BLaER1 treated with 17β-estradiol and CSF1 and Interleukin-3, amounts not matched to agents 10 nM and 100 nM (cell line): ENCODE measurements at regions not wholly inside any gene's neighbourhood (a gene's known extent, or its start where the extent isn't known, plus 50 kb on each side); places are given as distances from the start of the nearest gene placed in this dataset.

Experiments
- H3K27ac ChIP-seq, 11 experiments: shearing (Covaris generic); formaldehyde crosslinking; 2 replicates each; pipeline ENCODE4 v1.8.1; 2022
- H3K27me3 ChIP-seq, 11 experiments: shearing (Covaris generic); formaldehyde crosslinking; 2 replicates each; pipeline ENCODE4 v1.8.1; 2022
- H3K36me3 ChIP-seq, 11 experiments: shearing (Covaris generic); formaldehyde crosslinking; 2 replicates each; pipeline ENCODE4 v1.8.1; 2022
- H3K4me1 ChIP-seq, 10 experiments: shearing (Covaris generic); formaldehyde crosslinking; 2 replicates each; pipeline ENCODE4 v1.8.1; 2022
- H3K4me2 ChIP-seq, 11 experiments: shearing (Covaris generic); formaldehyde crosslinking; 2 replicates each; pipeline ENCODE4 v1.8.1; 2022
- H3K4me3 ChIP-seq, 10 experiments: shearing (Covaris generic); formaldehyde crosslinking; 2 replicates each; pipeline ENCODE4 v1.8.1; 2022
- H3K9ac ChIP-seq, 11 experiments: shearing (Covaris generic); formaldehyde crosslinking; 2 replicates each; pipeline ENCODE4 v1.8.1; 2022
- H3K9me3 ChIP-seq, 11 experiments: shearing (Covaris generic); formaldehyde crosslinking; replicated peaks in 1 of 11; 2 replicates each; pipeline ENCODE4 v1.8.1; 2022
- H4K20me1 ChIP-seq, 11 experiments: shearing (Covaris generic); formaldehyde crosslinking; 2 replicates each; pipeline ENCODE4 v1.8.1; 2022
- Cebpa-rat ChIP-seq, 11 experiments: shearing (Covaris generic); IDR thresholded peaks; 2 replicates each; pipeline ENCODE4 v1.8.1; 2022

- Histone ChIP-seq H4K20me1 (no peaks in the 10 kb centered on the region), H3K4me2 (peak overlapping the region in 3 of 11 experiments; percentile 21 to 66 (median 46); a peak in 5 of 22 replicates), H3K27ac (peak overlapping the region in 1 of 11 experiments; percentile 18; a peak in 3 of 22 replicates), H3K9ac (no peak overlapping the region), H3K27me3 (no peaks in the 10 kb centered on the region), H3K4me1 (peaks cover 0 to 28% (median 0%) of the 10 kb centered on the region in 10 experiments; a peak in 5 of 20 replicates), H3K36me3 (peaks cover 0 to 6% (median 0%) of the 10 kb centered on the region in 11 experiments; a peak in 1 of 22 replicates), H3K9me3 (peaks cover 17 to 47% (median 28%) of the 10 kb centered on the region in 11 experiments), H3K4me3 (no peak overlapping the region)
- TF ChIP-seq Cebpa-rat (IDR thresholded peaks at IDR 0.05), result no peak
Observed at GRCh38 chr17:68733241-68734176, 132.3 kb upstream of the FAM20A start.

GRCh38 chr17:68732301-68732749 is 131.2 kb upstream of the FAM20A start:
- no peak overlapping the region for H3K27ac ChIP-seq
- H3K4me2 ChIP-seq, result peak overlapping the region in 2 of 11 experiments; percentile 16 to 66; a peak in 1 of 22 replicates

GRCh38 chr17:68731465-68731864 is 130.3 kb upstream of the FAM20A start:
- H3K9ac ChIP-seq, result no peak overlapping the region

More at GRCh38 chr17:68732301-68732749, 131.2 kb upstream of the FAM20A start:
- Histone ChIP-seq H3K4me3 (no peak overlapping the region), H4K20me1 (no peaks in the 10 kb centered on the region), H3K9ac (no peak overlapping the region), H3K36me3 (peaks cover 0 to 6% (median 0%) of the 10 kb centered on the region in 11 experiments; a peak in 1 of 22 replicates), H3K27me3 (no peaks in the 10 kb centered on the region), H3K4me1 (peaks cover 0 to 28% (median 0%) of the 10 kb centered on the region in 10 experiments; a peak in 5 of 20 replicates), H3K9me3 (peaks cover 20 to 58% (median 35%) of the 10 kb centered on the region in 11 experiments)
- no peak for TF ChIP-seq Cebpa-rat (IDR thresholded peaks at IDR 0.05)

GRCh38 chr17:68719431-68719830 is 118.3 kb upstream of the FAM20A start:
- Histone ChIP-seq H3K36me3 (no peaks in the 10 kb centered on the region), H3K27me3 (no peaks in the 10 kb centered on the region), H3K9ac (no peak overlapping the region), H4K20me1 (no peaks in the 10 kb centered on the region), H3K9me3 (no peaks in the 10 kb centered on the region), H3K4me1 (no peaks in the 10 kb centered on the region), H3K4me3 (no peak overlapping the region), H3K27ac (no peak overlapping the region), H3K4me2 (no peak overlapping the region)
- no peak for TF ChIP-seq Cebpa-rat (IDR thresholded peaks at IDR 0.05)

More at GRCh38 chr17:68731465-68731864, 130.3 kb upstream of the FAM20A start:
- no peak overlapping the region for H3K4me3 ChIP-seq
- TF ChIP-seq Cebpa-rat (IDR thresholded peaks at IDR 0.05), result no peak
- H3K4me1 ChIP-seq, result peaks cover 0 to 28% (median 0%) of the 10 kb centered on the region in 10 experiments; a peak in 5 of 20 replicates
- peaks cover 0 to 6% (median 0%) of the 10 kb centered on the region in 11 experiments; a peak in 1 of 22 replicates for H3K36me3 ChIP-seq
- H3K27me3 ChIP-seq, result no peaks in the 10 kb centered on the region
- H3K9me3 ChIP-seq, result peaks cover 20 to 58% (median 35%) of the 10 kb centered on the region in 11 experiments
- no peak overlapping the region for H3K27ac ChIP-seq
- H4K20me1 ChIP-seq, result no peaks in the 10 kb centered on the region
- no peak overlapping the region for H3K4me2 ChIP-seq

- Histone ChIP-seq H3K9ac (no peak overlapping the region), H3K27ac (no peak overlapping the region), H3K4me1 (no peaks in the 10 kb centered on the region), H3K9me3 (no peaks in the 10 kb centered on the region), H3K36me3 (no peaks in the 10 kb centered on the region), H3K27me3 (no peaks in the 10 kb centered on the region), H3K4me3 (no peak overlapping the region), H3K4me2 (no peak overlapping the region), H4K20me1 (no peaks in the 10 kb centered on the region)
- TF ChIP-seq Cebpa-rat (IDR thresholded peaks at IDR 0.05), result no peak
Observed at GRCh38 chr17:68718926-68719325, 117.8 kb upstream of the FAM20A start.

GRCh38 chr17:68718465-68718864 is 117.3 kb upstream of the FAM20A start:
- Histone ChIP-seq H4K20me1 (no peaks in the 10 kb centered on the region), H3K36me3 (no peaks in the 10 kb centered on the region), H3K4me2 (no peak overlapping the region), H3K9me3 (no peaks in the 10 kb centered on the region), H3K27me3 (no peaks in the 10 kb centered on the region), H3K9ac (no peak overlapping the region), H3K27ac (no peak overlapping the region), H3K4me1 (no peaks in the 10 kb centered on the region), H3K4me3 (no peak overlapping the region)
- no peak for TF ChIP-seq Cebpa-rat (IDR thresholded peaks at IDR 0.05)

- H4K20me1 ChIP-seq, result no peaks in the 10 kb centered on the region
- no peak overlapping the region for H3K4me3 ChIP-seq
- no peaks in the 10 kb centered on the region for H3K36me3 ChIP-seq
- no peak overlapping the region for H3K27ac ChIP-seq
- no peaks in the 10 kb centered on the region for H3K4me1 ChIP-seq
- H3K4me2 ChIP-seq, result no peak overlapping the region
- H3K27me3 ChIP-seq, result no peaks in the 10 kb centered on the region
- no peak overlapping the region for H3K9ac ChIP-seq
- no peaks in the 10 kb centered on the region for H3K9me3 ChIP-seq
- TF ChIP-seq Cebpa-rat (IDR thresholded peaks at IDR 0.05), result no peak
Observed at GRCh38 chr17:68714676-68715075, 113.5 kb upstream of the FAM20A start.

- Histone ChIP-seq H3K27ac (no peak overlapping the region), H3K9ac (no peak overlapping the region), H3K4me1 (no peaks in the 10 kb centered on the region), H3K36me3 (no peaks in the 10 kb centered on the region), H4K20me1 (no peaks in the 10 kb centered on the region), H3K4me2 (no peak overlapping the region), H3K9me3 (no peaks in the 10 kb centered on the region), H3K4me3 (no peak overlapping the region), H3K27me3 (no peaks in the 10 kb centered on the region)
- no peak for TF ChIP-seq Cebpa-rat (IDR thresholded peaks at IDR 0.05)
Observed at GRCh38 chr17:68711858-68712257, 110.7 kb upstream of the FAM20A start.

GRCh38 chr17:68710976-68711375 is 109.8 kb upstream of the FAM20A start:
- no peak overlapping the region for H3K27ac ChIP-seq
- H3K27me3 ChIP-seq, result no peaks in the 10 kb centered on the region
- no peaks in the 10 kb centered on the region for H3K9me3 ChIP-seq
- H3K9ac ChIP-seq, result no peak overlapping the region
- no peaks in the 10 kb centered on the region for H3K4me1 ChIP-seq
- no peaks in the 10 kb centered on the region for H4K20me1 ChIP-seq
- no peaks in the 10 kb centered on the region for H3K36me3 ChIP-seq
- H3K4me3 ChIP-seq, result no peak overlapping the region
- no peak overlapping the region for H3K4me2 ChIP-seq
- no peak for TF ChIP-seq Cebpa-rat (IDR thresholded peaks at IDR 0.05)
